Mammary epithelial cell (primary cell): ENCODE measurements at regions not wholly inside any gene's neighbourhood (a gene's known extent, or its start where the extent isn't known, plus 50 kb on each side); places are given as distances from the start of the nearest gene placed in this dataset.

ENCODE experiments used
- CTCF ChIP-seq, 2 donors: IDR thresholded peaks in 1 of 2; conservative IDR thresholded peaks in 1 of 2; 2 replicates each; pipeline ENCODE4 v1.5.1; 2011 to 2012; ENCODE audit warnings: inconsistent platforms in 2 of 2, low read length in 2 of 2, mild to moderate bottlenecking in 2 of 2, control low read depth in 1 of 2, low read depth in 1 of 2; ENCODE audit not compliant: insufficient read depth in 1 of 2; ENCODE audit errors: extremely low read depth in 1 of 2
- EZH2 ChIP-seq: IDR thresholded peaks from 2 replicates; pipeline ENCODE4 v1.6.1; 2012; ENCODE audit warnings: low read length, inconsistent platforms, borderline replicate concordance

GRCh38 chrX:65407157-65407626, 127.4 kb downstream of the LAS1L start:
- no peak for TF ChIP-seq CTCF (conservative IDR thresholded peaks at IDR 0.05 in 1 of 2, IDR thresholded peaks at IDR 0.05 in 1 of 2; ENCODE audit: extremely low read depth in 1 of 2, insufficient read depth in 1 of 2, low read depth in 1 of 2, low read length in 2 of 2)
- peak; percentile 22 for TF ChIP-seq EZH2
